ENCODE measurements at regions not wholly inside any gene's neighbourhood (a gene's known extent, or its start where the extent isn't known, plus 50 kb on each side); places are given as distances from the start of the nearest gene placed in this dataset.

DNA sequence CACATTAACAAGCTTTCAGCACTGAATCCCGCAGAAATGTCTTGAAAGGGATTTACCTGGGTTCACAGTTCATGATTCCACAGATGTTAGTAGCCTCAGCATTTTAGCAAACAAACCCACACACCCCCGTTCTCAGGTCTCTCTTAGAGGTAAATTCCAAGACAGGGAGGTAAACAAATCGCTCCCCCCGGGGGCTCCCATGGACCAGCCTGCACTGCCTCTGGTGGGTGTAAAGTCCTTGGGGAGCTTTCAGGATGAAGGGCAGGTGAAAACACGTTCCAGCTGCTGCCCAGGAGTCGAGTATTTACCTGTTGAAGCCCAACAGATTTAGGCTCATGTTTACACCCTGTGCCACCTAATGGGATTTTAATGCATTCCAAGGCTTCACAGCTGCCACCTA is 187.0 kb upstream of the FOXQ1 start:
- no peak for DNase-seq
- peaks cover 0 to 3% (median 0%) of the 10 kb centered on the region in 11 donors for H3K9me3 Mint-ChIP-seq
- Histone ChIP-seq H3K27ac (ENCODE audit: low read depth, low read length) (no peak overlapping the region), H3K4me3 (ENCODE audit: low read length) (no peak overlapping the region), H3K27me3 (ENCODE audit: control insufficient read depth in 2 of 2, insufficient read depth in 2 of 2, low read length in 2 of 2) (no peaks in the 10 kb centered on the region), H3K4me1 (ENCODE audit: control insufficient read depth in 2 of 2, insufficient read depth in 2 of 2, low read length in 2 of 2) (no peaks in the 10 kb centered on the region), H3K36me3 (ENCODE audit: control insufficient read depth in 2 of 3, insufficient read depth in 3 of 3, low read length in 3 of 3) (no peaks in the 10 kb centered on the region), H3K9me3 (ENCODE audit: control insufficient read depth in 2 of 3, low read length in 3 of 3) (no peaks in the 10 kb centered on the region)
- no peak overlapping the region for H3K27ac Mint-ChIP-seq
- CTCF ChIA-PET, result no interaction called here
- ATAC-seq, result no peak
- H3K27me3 Mint-ChIP-seq, result peaks cover 0 to 17% (median 15%) of the 10 kb centered on the region in 5 donors
- H3K4me3 Mint-ChIP-seq, result no peak overlapping the region
- intact Hi-C loops (cut with micrococcal nuclease), result no loop called here
- POLR2A ChIA-PET, result no interaction called here
- peaks cover 0 to 2% (median 0%) of the 10 kb centered on the region in 7 donors for H3K4me1 Mint-ChIP-seq
- no peaks in the 10 kb centered on the region for H3K36me3 Mint-ChIP-seq

DNA sequence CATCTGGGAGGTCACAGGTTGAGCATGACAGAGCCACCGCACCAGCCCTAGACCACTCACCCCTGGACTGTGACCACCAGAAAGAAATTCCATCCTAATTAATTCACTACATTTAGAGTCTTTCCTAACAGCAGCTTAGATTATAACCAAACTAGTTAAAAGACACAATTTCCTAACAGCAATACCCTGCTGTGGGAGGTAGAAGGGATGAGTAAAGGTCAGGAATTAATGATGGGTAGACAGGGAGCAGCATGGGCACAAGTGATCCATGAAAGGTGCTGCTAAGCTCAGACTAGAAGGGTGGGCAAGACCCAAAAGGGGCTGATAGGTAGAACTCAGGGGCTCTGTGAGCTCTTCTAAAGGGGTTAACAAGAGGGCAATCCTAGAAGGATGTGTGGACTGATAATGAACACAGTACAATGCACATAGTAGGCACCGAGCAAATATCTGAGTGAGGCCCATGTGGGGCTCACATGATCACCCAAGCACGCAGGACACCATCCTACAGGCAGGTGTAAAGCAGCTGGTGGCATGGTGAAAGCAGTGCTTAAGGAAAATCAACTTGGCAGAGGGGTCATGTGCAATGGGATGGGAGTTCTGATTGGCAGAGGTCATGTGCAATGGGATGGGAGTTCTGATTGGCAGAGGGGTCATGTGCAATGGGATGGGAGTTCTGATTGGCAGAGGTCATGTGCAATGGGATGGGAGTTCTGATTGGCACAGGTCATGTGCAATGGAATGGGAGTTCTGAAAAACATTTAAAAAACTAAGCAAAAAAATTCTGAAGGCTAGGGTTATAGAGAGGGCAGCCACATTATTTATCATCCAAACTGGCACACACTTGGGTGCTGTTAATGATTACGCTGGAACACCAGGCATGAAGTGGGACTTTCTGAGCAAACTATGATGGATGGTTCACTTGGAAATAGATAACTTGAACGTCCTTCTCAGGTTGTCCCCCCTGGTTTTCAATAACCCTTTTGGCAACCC is 188.2 kb upstream of the FOXQ1 start:
- Mint-ChIP-seq H3K36me3 (no peaks in the 10 kb centered on the region), H3K27me3 (peaks cover 0 to 20% (median 17%) of the 10 kb centered on the region in 5 donors), H3K4me3 (no peak overlapping the region), H3K27ac (no peak overlapping the region), H3K9me3 (peaks cover 0 to 5% (median 0%) of the 10 kb centered on the region in 11 donors), H3K4me1 (peaks cover 0 to 2% (median 0%) of the 10 kb centered on the region in 7 donors)
- H3K36me3 ChIP-seq (ENCODE audit: control insufficient read depth in 2 of 3, insufficient read depth in 3 of 3, low read length in 3 of 3), result no peaks in the 10 kb centered on the region
- H3K4me3 ChIP-seq (ENCODE audit: low read length), result no peak overlapping the region
- H3K9me3 ChIP-seq (ENCODE audit: control insufficient read depth in 2 of 3, low read length in 3 of 3), result no peaks in the 10 kb centered on the region
- CTCF ChIA-PET, result no interaction called here
- H3K4me1 ChIP-seq (ENCODE audit: control insufficient read depth in 2 of 2, insufficient read depth in 2 of 2, low read length in 2 of 2), result no peaks in the 10 kb centered on the region
- no peak for ATAC-seq
- intact Hi-C loops (cut with micrococcal nuclease), result no loop called here
- H3K27ac ChIP-seq (ENCODE audit: low read depth, low read length), result no peak overlapping the region
- no peak for DNase-seq
- H3K27me3 ChIP-seq (ENCODE audit: control insufficient read depth in 2 of 2, insufficient read depth in 2 of 2, low read length in 2 of 2), result no peaks in the 10 kb centered on the region
- POLR2A ChIA-PET, result no interaction called here

DNA sequence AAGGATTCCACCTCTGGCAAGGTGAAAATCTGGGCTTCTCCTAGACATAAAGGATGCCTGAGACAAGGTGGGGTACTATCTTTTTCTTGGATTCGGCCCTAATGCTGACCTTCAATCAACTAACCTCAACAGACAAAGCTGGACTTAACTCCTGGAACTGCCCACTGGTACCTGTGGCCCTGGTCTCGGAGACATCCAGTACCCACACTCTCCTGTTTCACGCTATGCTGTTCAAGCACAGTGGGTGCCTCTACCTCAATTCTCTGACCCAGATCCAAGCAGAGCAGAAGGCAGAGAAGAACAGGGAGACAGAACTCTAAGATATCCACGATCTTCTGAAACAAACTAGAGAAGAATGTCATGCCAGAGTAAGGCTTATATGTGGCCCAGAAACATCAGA is 189.8 kb upstream of the FOXQ1 start:
- H3K4me1 ChIP-seq (ENCODE audit: control insufficient read depth in 2 of 2, insufficient read depth in 2 of 2, low read length in 2 of 2), result no peaks in the 10 kb centered on the region
- DNase-seq (no peak), ATAC-seq (no peak)
- CTCF ChIA-PET, result no interaction called here
- POLR2A ChIA-PET, result no interaction called here
- Mint-ChIP-seq H3K4me3 (no peak overlapping the region), H3K4me1 (peaks cover 0 to 2% (median 0%) of the 10 kb centered on the region in 7 donors), H3K36me3 (no peaks in the 10 kb centered on the region), H3K9me3 (peaks cover 0 to 5% (median 0%) of the 10 kb centered on the region in 11 donors), H3K27me3 (peaks cover 0 to 24% (median 17%) of the 10 kb centered on the region in 5 donors), H3K27ac (no peak overlapping the region)
- no peaks in the 10 kb centered on the region for H3K27me3 ChIP-seq (ENCODE audit: control insufficient read depth in 2 of 2, insufficient read depth in 2 of 2, low read length in 2 of 2)
- no peak overlapping the region for H3K4me3 ChIP-seq (ENCODE audit: low read length)
- intact Hi-C loops (cut with micrococcal nuclease), result no loop called here
- H3K27ac ChIP-seq (ENCODE audit: low read depth, low read length), result no peak overlapping the region
- H3K9me3 ChIP-seq (ENCODE audit: control insufficient read depth in 2 of 3, low read length in 3 of 3), result no peaks in the 10 kb centered on the region
- no peaks in the 10 kb centered on the region for H3K36me3 ChIP-seq (ENCODE audit: control insufficient read depth in 2 of 3, insufficient read depth in 3 of 3, low read length in 3 of 3)

DNA sequence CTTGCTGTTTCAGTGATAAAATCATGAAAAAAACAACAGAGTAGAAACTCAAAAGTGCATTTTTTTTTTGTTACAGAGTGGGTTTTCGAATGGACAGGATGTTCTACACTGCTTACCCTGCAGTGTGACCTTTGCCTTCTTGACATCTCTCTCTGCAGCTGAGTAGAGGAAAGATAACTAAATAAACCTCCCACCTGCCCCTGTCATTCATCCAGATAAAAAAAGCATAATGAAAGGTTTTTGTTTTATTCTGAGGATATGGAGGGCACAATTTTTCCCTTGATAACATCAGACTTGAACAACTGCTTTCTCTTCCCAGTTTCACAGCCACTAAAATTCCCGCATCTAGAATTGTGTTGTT is 193.6 kb upstream of the FOXQ1 start:
- ATAC-seq, result no peak
- H3K27me3 Mint-ChIP-seq, result peaks cover 4 to 22% (median 22%) of the 10 kb centered on the region in 5 donors

DNA sequence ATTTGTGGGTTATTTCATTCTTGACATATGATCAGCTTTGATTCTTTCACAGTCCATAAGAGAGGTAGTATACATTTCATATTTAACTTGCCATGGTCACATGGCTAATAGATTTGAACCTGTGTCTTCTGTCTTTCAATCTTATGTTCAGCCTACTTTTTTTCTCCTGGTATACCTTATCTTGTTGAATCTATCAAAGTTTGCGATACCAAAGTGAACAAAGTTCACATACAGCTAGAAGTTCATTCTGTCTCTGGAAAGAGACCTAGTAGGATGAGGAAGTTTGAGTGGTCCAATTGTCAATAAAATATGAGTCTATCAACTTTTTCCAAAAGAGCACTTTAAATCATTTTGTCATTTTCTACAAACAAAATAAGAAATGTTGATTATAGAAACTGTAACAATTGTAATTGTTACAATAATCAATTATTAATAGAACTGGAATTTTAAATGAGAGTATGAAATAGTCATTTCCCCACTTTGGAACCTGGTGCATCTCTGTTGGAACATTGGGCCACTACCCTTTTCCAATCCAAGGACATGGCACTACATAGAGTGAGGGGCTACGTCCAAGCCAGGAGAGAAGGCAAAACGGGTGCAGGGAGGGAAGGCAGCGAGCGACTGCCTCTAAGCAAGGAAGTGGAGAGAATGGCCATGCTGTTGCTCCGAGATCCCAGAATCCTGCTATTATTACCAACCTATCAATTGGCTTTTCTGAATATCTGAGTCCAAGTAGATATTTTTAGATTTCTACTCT is 194.2 kb upstream of the FOXQ1 start:
- Histone ChIP-seq H3K27me3 (ENCODE audit: control insufficient read depth in 2 of 2, insufficient read depth in 2 of 2, low read length in 2 of 2) (no peaks in the 10 kb centered on the region), H3K4me1 (ENCODE audit: control insufficient read depth in 2 of 2, insufficient read depth in 2 of 2, low read length in 2 of 2) (no peaks in the 10 kb centered on the region), H3K36me3 (ENCODE audit: control insufficient read depth in 2 of 3, insufficient read depth in 3 of 3, low read length in 3 of 3) (no peaks in the 10 kb centered on the region), H3K9me3 (ENCODE audit: control insufficient read depth in 2 of 3, low read length in 3 of 3) (no peaks in the 10 kb centered on the region), H3K27ac (ENCODE audit: low read depth, low read length) (no peak overlapping the region), H3K4me3 (ENCODE audit: low read length) (no peak overlapping the region)
- DNase-seq, result no peak
- no peak overlapping the region for H3K4me3 Mint-ChIP-seq
- ATAC-seq, result no peak
- ChIA-PET CTCF (no interaction called here), POLR2A (no interaction called here)
- intact Hi-C loops (cut with micrococcal nuclease), result no loop called here
- H3K4me1 Mint-ChIP-seq, result no peaks in the 10 kb centered on the region
- peaks cover 0 to 5% (median 0%) of the 10 kb centered on the region in 11 donors for H3K9me3 Mint-ChIP-seq
- H3K36me3 Mint-ChIP-seq, result no peaks in the 10 kb centered on the region
- H3K27ac Mint-ChIP-seq, result no peak overlapping the region
- peaks cover 4 to 22% (median 18%) of the 10 kb centered on the region in 5 donors for H3K27me3 Mint-ChIP-seq

More for the DNA sequence above, 193.6 kb upstream of the FOXQ1 start:
- Histone ChIP-seq H3K36me3 (ENCODE audit: control insufficient read depth in 2 of 3, insufficient read depth in 3 of 3, low read length in 3 of 3) (no peaks in the 10 kb centered on the region), H3K9me3 (ENCODE audit: control insufficient read depth in 2 of 3, low read length in 3 of 3) (no peaks in the 10 kb centered on the region), H3K4me1 (ENCODE audit: control insufficient read depth in 2 of 2, insufficient read depth in 2 of 2, low read length in 2 of 2) (no peaks in the 10 kb centered on the region), H3K27ac (ENCODE audit: low read depth, low read length) (no peak overlapping the region), H3K4me3 (ENCODE audit: low read length) (no peak overlapping the region), H3K27me3 (ENCODE audit: control insufficient read depth in 2 of 2, insufficient read depth in 2 of 2, low read length in 2 of 2) (no peaks in the 10 kb centered on the region)
- intact Hi-C loops (cut with micrococcal nuclease), result no loop called here
- Mint-ChIP-seq H3K36me3 (no peaks in the 10 kb centered on the region), H3K4me3 (no peak overlapping the region), H3K9me3 (peaks cover 0 to 5% (median 0%) of the 10 kb centered on the region in 11 donors), H3K4me1 (no peaks in the 10 kb centered on the region), H3K27ac (no peak overlapping the region)
- CTCF ChIA-PET, result no interaction called here
- POLR2A ChIA-PET, result no interaction called here
- DNase-seq, result no peak

DNA sequence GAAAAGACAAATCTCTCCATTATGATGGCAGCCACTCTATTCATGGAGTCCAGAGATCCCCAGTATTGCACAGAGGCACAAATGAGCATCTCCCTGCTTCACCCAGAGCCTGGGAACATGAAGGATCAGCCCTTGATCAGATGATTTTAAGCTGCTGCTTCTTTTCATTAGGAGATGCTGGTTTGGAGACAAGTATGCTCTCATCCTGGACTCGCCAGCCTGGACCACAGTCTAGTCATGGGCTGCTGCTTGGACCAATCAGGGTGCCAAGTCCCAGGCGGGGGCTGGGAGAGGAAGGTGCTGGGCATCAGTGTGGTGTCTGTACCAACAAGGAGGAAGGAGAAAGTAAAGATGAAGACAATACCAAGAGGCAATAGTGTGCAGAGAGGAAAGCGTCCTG is 195.7 kb upstream of the FOXQ1 start:
- Mint-ChIP-seq H3K36me3 (no peaks in the 10 kb centered on the region), H3K4me1 (no peaks in the 10 kb centered on the region), H3K27ac (no peak overlapping the region), H3K9me3 (peaks cover 0 to 5% (median 0%) of the 10 kb centered on the region in 11 donors), H3K27me3 (peaks cover 6 to 29% (median 16%) of the 10 kb centered on the region in 5 donors), H3K4me3 (no peak overlapping the region)
- no peaks in the 10 kb centered on the region for H3K4me1 ChIP-seq (ENCODE audit: control insufficient read depth in 2 of 2, insufficient read depth in 2 of 2, low read length in 2 of 2)
- POLR2A ChIA-PET, result no interaction called here
- H3K27me3 ChIP-seq (ENCODE audit: control insufficient read depth in 2 of 2, insufficient read depth in 2 of 2, low read length in 2 of 2), result no peaks in the 10 kb centered on the region
- H3K9me3 ChIP-seq (ENCODE audit: control insufficient read depth in 2 of 3, low read length in 3 of 3), result no peaks in the 10 kb centered on the region
- no peak overlapping the region for H3K4me3 ChIP-seq (ENCODE audit: low read length)
- H3K27ac ChIP-seq (ENCODE audit: low read depth, low read length), result no peak overlapping the region
- DNase-seq (no peak), ATAC-seq (no peak)
- CTCF ChIA-PET, result no interaction called here
- intact Hi-C loops (cut with micrococcal nuclease), result no loop called here
- no peaks in the 10 kb centered on the region for H3K36me3 ChIP-seq (ENCODE audit: control insufficient read depth in 2 of 3, insufficient read depth in 3 of 3, low read length in 3 of 3)
